H4 (cell line): ENCODE measurements at regions not wholly inside any gene's neighbourhood (a gene's known extent, or its start where the extent isn't known, plus 50 kb on each side); places are given as distances from the start of the nearest gene placed in this dataset.
A peak's percentile ranks its signal among the peaks of the same experiment; 100 is the strongest.
"Not testable (repeated sequence)": the region's sequence is repeated elsewhere in the genome, so short reads cannot be mapped to it uniquely, and the experiment has no call there.

Source experiments
- DNase-seq: peaks from one replicate; pipeline ENCODE4 v3.0.0-alpha.2; 2015; ENCODE audit warnings: low spot score

DNA sequence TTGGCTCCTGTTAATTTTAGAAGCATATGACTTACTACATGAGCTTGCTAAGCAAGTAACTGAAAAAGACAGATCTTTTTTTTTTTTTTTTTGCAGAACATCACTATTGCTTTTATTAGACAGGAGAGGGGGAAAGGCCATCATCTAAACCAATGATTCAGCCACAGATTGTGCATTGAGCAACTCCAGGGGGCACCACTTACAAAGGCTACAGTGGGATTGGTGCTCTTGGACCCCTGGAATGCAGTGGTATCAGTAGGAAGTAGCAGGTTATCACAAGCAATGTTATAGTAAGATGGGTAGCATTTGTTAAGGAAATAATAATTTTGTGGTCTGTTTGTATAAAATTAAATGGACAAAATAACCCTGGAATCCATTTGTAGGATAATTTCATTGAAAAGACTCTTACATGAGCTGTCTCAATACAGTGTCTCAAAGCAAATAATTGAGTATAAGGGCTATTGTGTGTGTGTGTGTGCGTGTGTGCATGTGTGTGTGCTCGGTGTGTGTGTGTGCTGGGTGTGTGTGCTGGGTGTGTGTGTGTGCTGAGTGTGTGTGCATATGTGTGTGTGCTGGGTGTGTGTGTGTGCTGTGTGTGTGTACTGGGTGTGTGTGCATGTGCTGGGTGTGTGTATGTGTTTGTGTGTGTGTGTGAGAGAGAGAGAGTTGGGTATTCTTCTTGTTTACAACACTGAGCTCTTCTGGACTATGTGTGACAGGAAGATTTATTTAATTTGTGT, 296.3 kb downstream of the PCDH7 start:
- DNase-seq: no peak

DNA sequence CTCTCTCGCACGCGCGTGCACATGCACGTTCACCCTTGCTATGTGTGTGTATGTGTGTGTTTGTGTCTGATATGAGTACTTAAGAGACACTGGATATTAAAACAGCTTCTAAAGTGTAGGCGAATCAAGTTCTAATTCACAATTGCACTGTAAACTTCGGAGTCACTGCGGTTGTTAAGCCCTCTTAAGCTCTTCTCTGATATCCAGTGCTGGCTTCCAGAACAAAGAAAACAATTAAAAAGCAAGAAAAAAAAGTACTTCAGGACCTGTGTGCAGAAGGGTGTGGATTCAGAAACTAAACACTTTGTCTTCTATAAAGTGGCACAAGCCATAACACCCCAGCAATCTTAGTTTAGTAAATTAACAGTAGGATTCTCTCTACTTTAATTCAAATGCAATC, 300.2 kb downstream of the PCDH7 start:
- DNase-seq: no peak

DNA sequence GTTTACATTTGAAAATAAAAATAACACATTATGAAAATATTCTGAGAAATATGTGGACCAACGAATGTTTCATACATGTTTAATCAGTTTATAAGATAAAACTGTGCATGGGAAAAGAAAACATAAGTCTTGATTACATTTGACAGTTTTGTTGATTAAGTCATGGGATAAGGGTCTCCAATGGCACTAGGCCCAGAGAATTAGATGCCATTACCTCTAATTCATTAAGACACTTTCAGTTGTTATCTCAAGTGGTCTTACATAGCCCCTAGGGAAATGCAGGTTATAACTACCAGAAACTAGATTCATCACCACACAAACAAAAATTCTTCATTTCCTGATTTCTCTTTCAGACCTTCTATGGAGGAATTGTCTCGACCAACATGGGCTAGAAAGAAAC, 300.8 kb downstream of the PCDH7 start:
- no peak for DNase-seq

DNA sequence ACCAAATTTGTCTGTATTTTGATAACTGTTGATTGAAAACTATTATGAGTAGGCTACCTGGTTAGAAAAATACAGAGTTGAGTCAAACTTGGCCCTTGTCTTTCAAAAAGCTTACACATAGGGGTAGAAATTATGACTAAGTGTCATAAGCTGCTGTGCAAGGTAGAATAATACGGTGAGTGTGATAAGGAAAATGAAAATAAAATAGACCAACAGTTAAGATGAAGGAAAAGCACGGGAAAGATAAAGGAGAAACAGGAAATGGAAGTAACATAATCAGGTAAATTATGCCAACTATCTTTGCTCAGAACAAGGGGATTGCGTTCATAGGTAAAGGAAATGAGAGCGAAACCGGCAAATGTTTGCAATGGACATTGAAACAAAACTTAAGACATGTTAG, 302.5 kb downstream of the PCDH7 start:
- no peak for DNase-seq

DNA sequence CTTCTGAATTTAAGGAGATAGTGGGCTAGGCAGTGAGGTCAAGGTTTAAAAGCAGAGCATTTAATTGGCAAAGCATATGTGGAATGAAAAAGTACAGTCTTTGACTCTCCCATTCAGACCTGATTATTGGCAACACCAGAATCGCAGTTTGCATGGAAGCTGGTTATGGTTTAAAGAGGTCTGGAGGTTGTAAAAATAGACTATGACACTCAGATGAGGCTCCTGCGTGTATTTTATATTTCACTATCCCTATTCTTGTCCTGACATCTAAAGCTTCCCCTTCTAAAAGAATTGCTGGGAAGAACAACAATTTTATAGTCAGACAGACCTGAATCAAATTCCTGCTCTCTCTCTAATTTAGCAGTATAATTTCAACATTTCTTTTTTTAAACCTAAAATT, 302.9 kb downstream of the PCDH7 start:
- no peak for DNase-seq

DNA sequence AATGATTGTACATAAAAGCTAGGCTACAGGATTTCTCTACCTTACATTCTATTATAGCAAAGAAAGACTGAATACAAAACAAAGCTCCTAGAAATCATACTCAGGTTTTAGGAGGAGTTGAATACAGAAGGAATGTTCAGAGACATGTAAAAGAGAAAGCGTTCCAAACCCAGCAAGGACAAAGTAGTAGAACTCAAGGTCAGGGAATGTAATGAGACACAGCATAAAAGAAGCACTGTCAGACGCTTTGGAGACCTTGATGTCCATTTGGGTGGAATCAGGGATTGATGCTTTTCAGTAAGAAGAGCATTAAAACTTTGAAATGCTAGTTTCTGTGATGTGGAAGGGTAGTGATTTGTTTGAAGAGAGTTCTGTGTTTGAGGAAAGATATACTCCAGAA, 303.6 kb downstream of the PCDH7 start:
- DNase-seq: no peak

DNA sequence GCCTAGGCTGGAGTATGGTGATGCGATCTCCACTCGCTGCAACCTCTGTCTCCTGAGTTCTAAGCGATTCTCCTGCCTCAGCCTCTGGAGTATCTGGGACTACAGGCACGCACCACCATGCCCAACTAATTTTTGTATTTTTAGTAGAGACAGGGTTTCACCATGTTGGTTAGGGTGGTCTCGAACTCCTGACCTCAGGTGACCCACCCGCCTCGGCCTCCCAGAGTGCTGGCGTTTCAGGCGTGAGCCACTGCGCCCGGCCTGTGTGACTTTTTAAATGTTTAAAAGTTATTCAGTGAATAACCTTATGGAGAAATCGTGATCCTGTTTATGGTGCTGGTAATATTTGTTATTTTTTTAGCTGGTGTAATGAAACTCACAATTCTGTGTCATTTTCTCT, 304.6 kb downstream of the PCDH7 start:
- DNase-seq: not testable (repeated sequence)

DNA sequence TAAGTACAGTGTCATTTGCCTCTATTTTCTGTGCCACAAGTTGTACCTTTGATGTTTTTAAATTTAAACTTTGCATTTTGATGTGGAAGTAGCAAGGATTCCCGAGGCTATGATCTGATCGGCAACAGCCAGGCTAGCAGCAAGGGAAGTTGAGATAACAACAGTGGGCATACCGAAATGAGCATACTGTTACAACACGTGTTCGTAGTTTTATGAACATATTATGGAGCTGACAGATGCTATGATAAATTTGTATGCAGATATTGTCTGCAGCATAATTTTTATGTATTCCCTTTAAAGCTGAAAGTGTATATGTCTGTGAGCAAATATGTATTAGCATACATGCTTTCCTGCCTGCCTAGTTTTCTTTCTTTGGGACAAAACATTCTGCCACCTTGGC, 306.1 kb downstream of the PCDH7 start:
- no peak for DNase-seq

DNA sequence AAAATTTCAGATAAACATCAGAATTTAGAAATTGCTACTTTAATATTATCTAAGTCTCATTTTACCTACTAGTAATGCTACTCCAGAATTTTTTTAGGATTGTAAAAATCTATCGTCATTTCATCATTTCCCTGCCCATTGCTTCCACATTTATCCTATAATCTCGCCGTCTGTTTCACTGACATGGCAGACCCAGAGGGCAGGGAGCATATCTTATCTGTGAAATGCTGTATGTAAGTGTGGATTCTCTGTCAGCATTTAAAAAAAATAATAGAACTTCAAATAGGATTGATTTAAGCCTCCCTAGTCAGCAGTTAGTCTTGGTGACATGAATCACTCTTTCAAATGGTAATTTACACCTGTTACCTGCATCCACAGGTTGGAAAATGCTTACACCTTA, 314.4 kb downstream of the PCDH7 start:
- DNase-seq: no peak

DNA sequence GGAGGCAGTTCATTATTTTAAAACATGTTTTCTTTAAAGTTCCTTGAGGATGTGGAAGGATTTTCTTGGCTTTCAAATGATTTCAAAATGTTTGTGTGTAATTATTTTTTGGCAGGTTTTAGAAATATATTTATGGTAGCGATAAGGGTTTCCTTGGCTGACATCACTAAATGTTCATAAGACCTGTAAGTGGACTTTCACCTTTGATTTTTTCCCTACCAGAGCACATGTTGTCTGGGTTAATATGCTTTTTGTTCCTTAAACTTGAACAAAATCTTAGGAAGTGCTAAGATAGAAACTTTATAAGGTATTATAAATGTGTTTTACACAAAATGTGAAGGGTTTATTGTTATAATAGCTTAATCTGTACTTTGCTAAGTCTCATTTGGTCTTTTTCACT, 315.6 kb downstream of the PCDH7 start:
- DNase-seq: no peak

DNA sequence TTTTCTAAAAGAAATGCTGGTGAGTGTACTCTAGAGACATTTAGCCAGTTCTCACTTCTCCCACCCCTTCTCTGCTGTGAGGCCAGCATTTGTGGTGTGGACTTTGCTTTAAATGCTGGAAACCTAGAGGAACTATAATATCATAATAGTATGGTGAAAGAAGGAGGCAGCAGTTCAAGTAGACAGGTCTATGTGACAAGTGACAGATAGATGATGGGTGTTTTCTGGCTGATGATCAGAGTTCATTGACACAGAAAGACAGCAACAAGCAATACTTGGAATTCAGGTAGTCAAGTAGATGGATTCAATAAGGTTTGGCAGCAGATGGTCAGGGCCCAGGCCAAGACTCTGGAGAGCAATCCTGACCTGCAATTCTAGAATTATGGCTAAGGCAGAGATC, 317.5 kb downstream of the PCDH7 start:
- DNase-seq: no peak

DNA sequence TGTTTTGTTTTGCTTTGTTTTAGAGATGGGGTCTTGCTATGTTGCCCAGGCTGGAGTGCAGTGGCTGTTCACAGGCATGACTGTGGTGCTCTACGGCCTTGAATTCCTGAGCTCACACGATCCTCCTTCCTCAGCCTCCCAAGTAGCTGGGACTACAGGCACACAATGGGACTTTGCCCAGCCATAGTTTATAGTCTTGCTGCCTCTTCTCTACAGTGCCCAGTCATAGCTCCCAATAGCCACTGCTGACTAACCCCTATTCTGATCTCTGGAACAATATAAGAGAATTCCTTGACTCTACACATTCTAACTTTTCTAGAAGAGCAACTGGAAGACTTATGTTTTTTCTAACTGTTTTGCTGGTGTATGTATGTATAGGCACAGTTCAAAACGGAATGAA, 319.2 kb downstream of the PCDH7 start:
- no peak for DNase-seq

DNA sequence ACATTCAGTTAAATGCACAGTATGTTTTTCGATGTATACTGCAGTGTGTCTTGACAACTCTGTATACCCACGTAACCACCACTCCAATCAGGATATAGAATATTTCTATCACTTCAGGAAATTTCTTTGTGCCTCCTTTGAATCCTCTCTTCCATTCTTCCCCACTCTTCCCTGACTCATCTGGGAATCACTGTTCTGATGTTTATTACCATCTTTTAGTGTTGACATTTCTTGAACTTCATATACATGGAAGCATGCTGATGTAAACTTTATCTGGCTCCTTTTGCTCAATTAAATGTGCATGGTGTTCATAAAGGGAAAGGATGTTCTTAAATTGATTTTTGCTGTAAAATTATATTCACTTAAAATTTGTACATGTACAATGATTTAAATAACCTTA, 319.9 kb downstream of the PCDH7 start:
- DNase-seq: no peak

DNA sequence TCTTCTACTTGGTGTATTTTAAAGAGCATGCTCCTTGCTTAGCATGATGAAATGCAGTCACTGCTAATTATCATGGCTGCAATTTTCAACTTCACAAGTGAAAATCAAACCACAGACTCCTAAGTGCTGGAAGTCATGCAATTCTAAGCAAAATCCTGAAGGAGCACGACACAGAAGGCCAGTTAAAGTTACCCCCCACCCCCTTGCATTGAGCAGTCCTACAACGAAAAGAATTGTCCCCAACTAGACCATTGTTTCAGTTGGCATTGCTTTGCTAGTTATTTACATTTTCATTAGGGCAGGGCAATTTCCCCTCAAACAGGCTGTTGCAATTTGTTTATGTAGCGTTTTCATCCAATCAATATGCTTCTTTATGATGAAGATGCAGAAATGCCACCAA, 321.2 kb downstream of the PCDH7 start:
- DNase-seq: peak; percentile 38

DNA sequence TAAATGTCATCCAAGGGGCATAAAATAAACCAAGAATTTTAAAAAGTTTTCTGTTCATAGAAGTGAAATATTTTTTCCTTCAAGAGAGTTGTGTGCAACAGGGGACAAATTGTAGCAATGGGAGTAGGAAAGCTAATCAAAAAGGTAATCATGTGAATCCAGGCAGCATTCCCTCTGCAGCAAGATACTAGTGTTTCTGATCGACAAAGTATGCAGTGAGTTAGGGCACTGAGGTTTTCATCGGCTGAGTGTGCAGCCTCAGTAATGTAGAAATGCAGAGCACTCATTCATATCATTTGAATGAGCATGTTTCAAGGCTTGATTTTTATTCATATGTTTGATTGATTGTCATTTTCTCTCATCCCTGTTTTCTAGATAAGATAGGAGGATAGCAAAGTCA, 321.7 kb downstream of the PCDH7 start:
- DNase-seq: no peak

DNA sequence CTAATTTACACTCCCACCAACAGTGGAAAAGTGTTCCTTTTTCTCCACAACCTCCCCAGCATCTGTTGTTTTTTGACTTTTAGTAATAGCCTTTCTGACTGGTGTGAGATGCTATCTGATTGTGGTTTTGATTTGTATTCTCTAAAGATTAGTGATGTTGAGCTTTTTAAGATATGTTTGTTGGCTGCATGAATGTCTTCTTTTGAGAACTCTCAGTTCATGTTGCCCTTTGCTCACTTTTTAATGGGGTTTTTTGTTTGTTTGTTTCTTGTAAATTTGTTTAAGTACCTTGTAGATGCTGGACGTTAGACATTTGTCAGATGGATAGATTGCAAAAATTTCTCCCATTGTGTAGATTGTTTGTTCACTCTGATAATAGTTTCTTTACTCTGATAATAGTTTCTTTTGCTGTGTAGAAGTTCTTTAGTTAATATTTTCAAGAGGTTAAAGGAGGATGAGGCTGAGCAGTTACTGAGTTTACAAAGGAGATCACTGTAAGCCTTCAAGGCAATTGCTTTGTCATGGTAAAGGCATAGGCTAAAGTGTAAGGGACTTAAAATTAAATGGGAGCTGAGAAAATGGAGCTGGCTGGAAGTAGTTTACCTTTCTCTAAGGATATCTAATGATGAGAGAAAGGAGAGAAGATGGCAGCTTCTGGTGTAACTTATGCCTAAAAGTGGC, 323.4 kb downstream of the PCDH7 start:
- DNase-seq: peak; percentile 18

DNA sequence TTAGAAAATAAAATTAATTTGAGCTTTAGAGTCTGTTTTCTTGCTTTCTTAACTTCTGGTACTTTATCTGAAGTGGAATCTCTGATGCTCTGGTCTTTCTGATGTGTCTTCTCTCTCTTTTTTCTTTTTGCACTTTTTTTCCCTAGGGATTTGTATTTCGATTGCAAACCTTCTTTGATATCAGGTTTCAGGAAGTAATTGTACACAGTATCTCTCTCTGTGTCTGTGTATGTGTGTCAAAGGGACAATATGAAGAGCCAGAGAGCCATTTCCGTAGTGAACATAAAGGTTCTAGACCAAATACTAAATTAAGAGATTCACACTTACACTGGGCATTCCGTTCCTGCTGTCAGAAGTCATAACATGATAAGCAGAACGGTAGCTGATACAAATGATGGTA, 325.0 kb downstream of the PCDH7 start:
- DNase-seq: no peak

DNA sequence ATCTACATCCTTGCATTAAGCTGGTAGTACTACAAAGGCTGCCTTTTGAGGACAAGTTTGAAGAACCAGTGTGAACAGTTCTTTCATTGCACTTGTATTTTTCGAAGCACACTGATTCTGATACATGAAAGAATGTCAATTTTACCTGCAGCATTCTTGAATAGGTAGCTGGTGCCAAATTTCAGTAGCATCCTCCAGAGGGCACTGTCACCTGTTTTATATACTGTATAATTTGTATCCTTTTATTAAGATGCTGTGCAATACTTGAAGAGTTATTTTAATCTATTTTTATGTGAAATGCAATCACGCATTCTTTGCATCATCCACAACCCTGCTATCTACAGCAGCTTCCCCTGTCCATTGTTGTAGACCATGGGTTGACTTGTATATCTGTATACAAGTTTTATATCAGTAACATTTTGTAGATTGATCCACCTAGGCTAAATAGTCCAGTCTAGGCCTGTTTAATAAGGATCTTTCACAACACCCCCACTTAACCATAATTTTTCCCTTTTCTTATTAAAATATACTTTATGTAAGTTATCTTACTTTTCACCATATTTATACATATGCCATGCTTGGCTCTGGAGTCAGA, 325.7 kb downstream of the PCDH7 start:
- peak; percentile 27 for DNase-seq

DNA sequence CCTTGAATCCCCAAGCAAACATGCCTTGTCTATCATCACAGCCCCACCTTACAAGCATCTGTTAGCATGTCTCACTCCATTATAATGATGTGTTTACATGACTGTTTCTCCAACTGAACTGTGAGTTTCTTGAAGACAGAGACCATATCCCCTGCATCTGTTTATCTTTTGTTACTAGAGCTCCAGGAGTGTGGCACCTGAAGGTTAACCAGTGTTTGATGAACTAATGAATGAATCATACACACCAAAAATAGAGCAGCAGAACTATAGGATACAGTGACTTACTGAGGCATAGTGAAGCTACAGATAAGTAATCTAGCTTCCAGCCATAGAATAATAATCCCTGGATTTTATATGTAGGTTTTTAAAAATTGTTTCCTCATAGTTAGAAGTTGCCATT, 331.0 kb downstream of the PCDH7 start:
- DNase-seq: no peak

DNA sequence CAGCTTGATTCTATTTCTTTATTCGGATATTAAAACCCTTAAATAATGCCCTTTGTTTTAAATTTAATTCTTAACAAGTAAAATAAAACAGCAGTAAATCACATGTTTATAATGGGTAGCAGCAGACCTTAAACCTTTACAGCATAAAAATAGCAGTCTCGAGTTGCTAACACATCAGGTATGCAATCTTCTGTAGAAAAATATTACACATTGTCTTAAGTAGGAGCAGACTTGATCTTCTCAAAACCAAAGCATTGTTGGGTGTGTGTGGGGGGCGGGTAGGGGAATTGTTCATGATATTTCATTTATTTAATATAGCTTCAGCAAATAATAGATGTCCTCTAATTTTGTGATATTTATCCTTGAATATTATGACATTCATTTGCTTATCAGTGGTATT, 331.4 kb downstream of the PCDH7 start:
- DNase-seq: no peak

DNA sequence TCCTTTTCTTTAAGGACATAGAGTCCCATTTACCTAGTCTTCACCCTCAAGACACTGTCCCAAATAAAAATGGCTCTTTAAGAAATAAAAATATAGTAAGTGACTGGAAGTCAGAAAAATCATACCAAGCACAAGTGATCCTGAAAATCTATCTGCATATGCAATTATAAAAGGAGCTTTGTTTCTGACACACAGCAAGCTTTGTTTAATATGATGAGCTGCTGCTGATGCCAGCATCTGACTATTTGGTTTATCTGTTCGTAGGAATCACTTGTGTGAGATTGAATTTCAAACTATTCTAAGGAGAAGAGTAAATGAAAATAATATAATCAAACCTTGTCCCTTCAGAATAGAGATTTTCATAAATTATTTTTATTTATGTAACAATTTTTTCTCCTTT, 332.4 kb downstream of the PCDH7 start:
- DNase-seq: no peak

DNA sequence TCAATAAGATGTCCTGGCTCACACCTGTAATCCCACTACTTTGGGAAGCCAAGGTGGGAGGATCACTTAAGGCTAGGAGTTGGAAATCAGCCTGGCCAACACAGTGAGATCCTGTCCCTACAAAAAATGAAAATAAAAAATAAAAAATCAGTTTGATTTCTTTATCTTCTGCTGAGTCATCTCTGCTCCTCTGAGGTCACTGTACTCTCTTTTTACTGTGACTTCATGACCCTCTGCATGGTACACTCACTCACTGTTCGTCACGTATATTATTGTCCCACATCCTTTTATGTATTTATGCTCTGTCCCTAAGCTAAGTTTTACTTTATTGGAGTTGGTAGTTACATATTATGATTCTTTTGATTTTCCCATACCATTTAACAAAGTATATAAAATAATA, 333.3 kb downstream of the PCDH7 start:
- DNase-seq: no peak

DNA sequence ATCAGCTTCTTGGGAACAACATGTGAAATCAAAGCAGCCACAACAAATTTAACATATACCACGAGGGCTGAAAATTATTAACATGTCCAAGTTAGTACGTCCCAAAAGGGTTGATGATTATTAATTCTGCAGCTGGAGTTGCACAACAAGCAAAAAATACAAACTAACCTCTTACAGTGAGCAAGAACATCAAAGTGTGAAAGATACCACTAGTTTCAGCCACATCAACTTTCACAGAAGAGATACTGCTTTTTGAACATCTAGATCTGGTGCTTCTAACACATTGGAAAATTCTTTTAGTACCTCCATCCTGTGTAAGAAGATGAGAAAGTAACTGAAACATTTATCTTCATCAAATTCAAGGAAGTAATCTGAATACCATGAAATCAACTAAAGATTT, 334.1 kb downstream of the PCDH7 start:
- no peak for DNase-seq
